ENCODE measurements at regions not wholly inside any gene's neighbourhood (a gene's known extent, or its start where the extent isn't known, plus 50 kb on each side); places are given as distances from the start of the nearest gene placed in this dataset.

DNA sequence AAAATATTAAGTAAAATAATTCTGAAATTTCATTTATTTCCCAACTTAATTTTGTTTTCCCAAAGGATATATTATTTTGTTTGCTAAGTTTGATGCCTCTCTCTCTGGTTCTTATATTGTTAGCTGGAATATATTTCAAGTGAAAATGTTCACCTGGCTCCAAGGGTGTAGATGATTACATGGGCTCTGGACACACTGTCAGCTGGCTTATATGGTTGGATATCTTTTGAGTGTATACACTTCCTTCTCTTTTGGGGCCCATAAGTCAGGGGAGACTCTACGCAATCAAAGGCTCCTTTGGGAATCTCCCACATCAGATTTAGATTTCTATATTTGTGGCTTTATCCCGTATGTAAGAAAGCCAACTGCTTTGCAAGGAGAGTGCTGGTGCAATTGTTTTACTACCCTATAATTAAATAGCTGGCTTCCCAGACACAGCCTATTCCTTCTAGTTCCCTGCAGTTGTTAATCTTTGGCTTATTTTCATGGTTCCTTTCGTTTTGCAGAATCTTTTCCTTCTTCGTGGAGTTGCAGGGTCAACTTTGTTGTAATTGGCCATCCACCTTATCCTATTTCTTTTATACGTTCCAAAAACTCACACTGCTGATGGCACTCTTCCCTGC is 225.7 kb downstream of the DPH6 start:
- no peaks in the 10 kb centered on the region for H3K4me1 ChIP-seq (ENCODE audit: insufficient read depth)
- TF ChIP-seq, protein P1, sequence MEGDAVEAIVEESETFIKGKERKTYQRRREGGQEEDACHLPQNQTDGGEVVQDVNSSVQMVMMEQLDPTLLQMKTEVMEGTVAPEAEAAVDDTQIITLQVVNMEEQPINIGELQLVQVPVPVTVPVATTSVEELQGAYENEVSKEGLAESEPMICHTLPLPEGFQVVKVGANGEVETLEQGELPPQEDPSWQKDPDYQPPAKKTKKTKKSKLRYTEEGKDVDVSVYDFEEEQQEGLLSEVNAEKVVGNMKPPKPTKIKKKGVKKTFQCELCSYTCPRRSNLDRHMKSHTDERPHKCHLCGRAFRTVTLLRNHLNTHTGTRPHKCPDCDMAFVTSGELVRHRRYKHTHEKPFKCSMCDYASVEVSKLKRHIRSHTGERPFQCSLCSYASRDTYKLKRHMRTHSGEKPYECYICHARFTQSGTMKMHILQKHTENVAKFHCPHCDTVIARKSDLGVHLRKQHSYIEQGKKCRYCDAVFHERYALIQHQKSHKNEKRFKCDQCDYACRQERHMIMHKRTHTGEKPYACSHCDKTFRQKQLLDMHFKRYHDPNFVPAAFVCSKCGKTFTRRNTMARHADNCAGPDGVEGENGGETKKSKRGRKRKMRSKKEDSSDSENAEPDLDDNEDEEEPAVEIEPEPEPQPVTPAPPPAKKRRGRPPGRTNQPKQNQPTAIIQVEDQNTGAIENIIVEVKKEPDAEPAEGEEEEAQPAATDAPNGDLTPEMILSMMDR (IDR thresholded peaks at IDR 0.05): no peak
- TF ChIP-seq POLR2A (IDR thresholded peaks at IDR 0.05): no peak
- TF ChIP-seq EP300 (IDR thresholded peaks at IDR 0.05): no peak
- no peak for DNase-seq
- H3K36me3 ChIP-seq: no peaks in the 10 kb centered on the region
- no peaks in the 10 kb centered on the region for H3K27me3 ChIP-seq
- H3K4me3 ChIP-seq: no peak overlapping the region
- no peaks in the 10 kb centered on the region for H3K9me3 ChIP-seq
- H3K27ac ChIP-seq: no peak overlapping the region
- WGBS, 3 donors: 50 to 61% (median 54%) methylated on average over 5 of the region's 5 CpGs
- intact Hi-C loops (cut with DNase I): no loop called here

DNA sequence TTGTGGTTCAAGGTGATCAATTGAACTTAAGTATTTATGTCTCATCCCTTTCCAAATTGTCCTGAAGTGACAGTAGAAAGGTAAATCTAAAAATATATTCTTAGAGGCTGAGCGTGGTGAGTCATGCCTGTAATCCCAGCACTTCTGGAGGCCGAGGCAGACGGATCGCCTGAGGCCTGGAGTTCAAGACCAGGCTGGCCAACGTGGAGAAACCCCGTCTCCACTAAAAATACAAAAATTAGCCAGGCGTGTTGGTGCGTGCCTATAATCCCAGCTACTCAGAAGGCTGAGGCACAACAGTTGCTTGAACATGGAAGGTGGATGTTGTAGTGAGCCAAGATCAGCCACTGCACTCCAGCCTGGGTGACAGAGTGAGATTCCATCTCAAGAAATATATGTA is 226.6 kb downstream of the DPH6 start:
- DNase-seq: no peak
- H3K4me3 ChIP-seq: no peak overlapping the region
- intact Hi-C loops (cut with DNase I): no loop called here
- no peaks in the 10 kb centered on the region for H3K27me3 ChIP-seq
- no peaks in the 10 kb centered on the region for H3K4me1 ChIP-seq (ENCODE audit: insufficient read depth)
- 93 to 96% (median 94%) methylated on average over 8 of the region's 8 CpGs for WGBS, 3 donors
- H3K9me3 ChIP-seq: no peaks in the 10 kb centered on the region
- H3K36me3 ChIP-seq: no peaks in the 10 kb centered on the region
- TF ChIP-seq EP300 (IDR thresholded peaks at IDR 0.05): no peak
- TF ChIP-seq POLR2A (IDR thresholded peaks at IDR 0.05): no peak
- TF ChIP-seq, protein P1 (IDR thresholded peaks at IDR 0.05): no peak
- H3K27ac ChIP-seq: no peak overlapping the region

DNA sequence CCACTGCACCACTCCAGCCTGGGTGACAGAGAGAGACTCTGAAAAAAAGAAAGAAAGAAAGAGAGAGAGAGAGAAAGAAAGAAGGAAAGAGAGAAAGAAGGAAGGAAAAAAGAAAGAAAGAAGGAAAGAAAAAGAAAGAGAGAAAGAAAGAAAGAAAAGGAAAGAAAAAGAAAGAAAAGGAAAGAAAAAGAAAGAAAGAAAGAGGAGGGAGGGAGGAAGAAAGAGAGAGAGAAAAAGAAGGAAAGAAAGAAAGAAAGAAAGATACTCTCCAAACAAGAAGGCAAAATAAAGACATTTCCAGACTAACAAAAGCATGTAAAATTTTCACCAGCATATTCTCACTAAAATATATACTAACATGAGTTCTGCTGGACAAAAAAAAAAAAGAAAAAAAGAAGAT is 228.7 kb downstream of the DPH6 start:
- no peaks in the 10 kb centered on the region for H3K4me1 ChIP-seq (ENCODE audit: insufficient read depth)
- H3K4me3 ChIP-seq: no peak overlapping the region
- no peak overlapping the region for H3K27ac ChIP-seq
- no peak for TF ChIP-seq EP300 (IDR thresholded peaks at IDR 0.05)
- TF ChIP-seq POLR2A (IDR thresholded peaks at IDR 0.05): no peak
- TF ChIP-seq, protein P1 (IDR thresholded peaks at IDR 0.05): no peak
- H3K9me3 ChIP-seq: no peaks in the 10 kb centered on the region
- DNase-seq: no peak
- H3K27me3 ChIP-seq: no peaks in the 10 kb centered on the region
- H3K36me3 ChIP-seq: no peaks in the 10 kb centered on the region
- intact Hi-C loops (cut with DNase I): no loop called here

DNA sequence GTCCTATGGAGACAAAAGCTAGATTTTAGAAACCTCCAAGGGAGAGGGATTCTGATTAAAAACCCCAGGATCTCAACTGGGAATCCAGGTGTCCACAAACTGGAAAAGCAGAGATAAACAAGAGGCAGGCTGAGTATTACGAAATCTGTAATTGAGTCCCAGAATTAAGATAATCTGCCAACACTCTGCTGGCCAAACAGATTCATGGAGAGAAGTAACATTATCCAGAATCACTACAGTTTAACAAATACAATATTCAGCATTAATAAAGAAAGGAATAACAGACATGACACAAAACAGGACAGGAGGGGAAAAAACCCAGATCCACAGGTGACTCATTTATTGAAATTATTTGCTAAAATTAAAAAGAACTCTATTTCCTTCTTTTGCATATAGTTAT is 227.2 kb upstream of the NANOGP8 start:
- peaks cover 2% of the 10 kb centered on the region for H3K4me1 ChIP-seq (ENCODE audit: insufficient read depth)
- TF ChIP-seq POLR2A (IDR thresholded peaks at IDR 0.05) (no peak), EP300 (IDR thresholded peaks at IDR 0.05) (no peak)
- TF ChIP-seq, protein P1 (IDR thresholded peaks at IDR 0.05): no peak
- no peaks in the 10 kb centered on the region for H3K36me3 ChIP-seq
- 50 to 75% (median 59%) methylated on average over 1 of the region's 1 CpG for WGBS, 3 donors
- intact Hi-C loops (cut with DNase I): no loop called here
- H3K27ac ChIP-seq: no peak overlapping the region
- no peaks in the 10 kb centered on the region for H3K9me3 ChIP-seq
- H3K4me3 ChIP-seq: no peak overlapping the region
- DNase-seq: no peak
- no peaks in the 10 kb centered on the region for H3K27me3 ChIP-seq

All from ovary (tissue), 7 donors.